ENCODE measurements at regions not wholly inside any gene's neighbourhood (a gene's known extent, or its start where the extent isn't known, plus 50 kb on each side); places are given as distances from the start of the nearest gene placed in this dataset.

DNA sequence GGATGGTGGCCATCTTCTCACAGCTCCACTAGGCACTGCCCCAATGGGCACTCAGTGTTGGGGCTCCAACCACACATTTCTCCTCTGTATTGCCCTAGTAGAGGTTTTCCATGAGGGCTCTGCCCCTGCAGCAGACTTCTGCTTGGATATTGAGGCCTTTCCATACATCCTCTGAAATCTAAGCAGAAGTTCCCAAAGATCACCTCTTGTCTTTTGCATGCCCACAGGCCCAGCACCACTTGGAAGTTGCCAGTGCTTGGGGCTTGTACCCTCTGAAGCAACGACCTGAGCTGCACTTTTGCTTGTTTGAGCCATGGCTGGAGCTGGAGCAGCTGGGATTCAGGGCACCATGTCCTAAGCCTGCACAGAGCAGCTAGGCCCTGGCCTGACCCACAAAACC is 189.1 kb upstream of the EYS start:
- no peak for DNase-seq

- no peak for DNase-seq
These were observed 169.6 kb upstream of the EYS start for GRCh38 chr6:65876668-65877067.

DNA sequence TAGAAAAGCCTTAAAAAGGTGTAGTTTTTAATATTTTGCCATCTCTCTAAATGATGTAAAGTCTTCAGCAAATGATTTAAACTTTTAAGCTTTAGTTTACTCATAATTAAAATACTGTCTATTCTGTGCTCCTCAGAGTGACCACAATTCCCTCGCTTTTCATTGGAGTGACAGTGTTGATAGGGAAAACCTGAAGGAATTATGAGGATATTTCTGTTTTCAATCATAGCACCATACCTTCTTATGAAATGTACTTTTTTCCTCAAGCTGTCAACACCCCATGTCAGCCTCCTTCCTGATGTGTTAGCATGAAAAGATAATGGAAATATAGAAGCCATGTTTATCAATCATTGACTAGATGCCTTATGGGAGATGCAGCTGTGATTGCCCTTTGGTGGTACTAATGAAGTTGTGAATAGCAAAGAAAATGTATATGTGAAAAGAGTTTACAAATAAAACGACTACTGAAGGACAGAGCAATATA is 145.4 kb upstream of the EYS start:
- no peak for DNase-seq

- DNase-seq, result no peak
These were observed 123.1 kb upstream of the EYS start for GRCh38 chr6:65830151-65830550.

GRCh38 chr6:65819152-65819551 is 112.1 kb upstream of the EYS start:
- DNase-seq, result no peak

- no peak for DNase-seq
These were observed 111.5 kb upstream of the EYS start for GRCh38 chr6:65818576-65818975.

GRCh38 chr6:65816991-65817390 is 110.0 kb upstream of the EYS start:
- DNase-seq, result peak; percentile 80

- DNase-seq, result no peak
These were observed 107.0 kb upstream of the EYS start for GRCh38 chr6:65814071-65814470.

DNA sequence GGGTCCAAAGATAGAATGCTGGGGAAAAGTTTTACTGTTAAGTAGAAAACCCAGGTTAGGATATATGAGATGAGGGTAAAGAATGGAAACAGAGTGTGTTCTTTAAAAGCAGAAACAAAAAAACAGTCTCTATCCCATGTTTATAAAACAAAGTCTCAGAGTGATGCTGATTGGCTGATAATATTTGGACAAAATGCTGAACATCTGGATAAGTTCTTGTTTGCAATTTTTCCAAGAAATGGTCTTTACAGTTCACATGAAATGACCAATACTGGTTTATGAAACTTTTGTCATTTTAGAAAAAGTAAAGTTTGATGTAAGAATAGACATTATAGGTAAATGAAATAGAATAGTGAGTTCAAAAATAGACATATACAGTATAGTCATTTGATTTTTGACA is 96.2 kb upstream of the EYS start:
- no peak for DNase-seq

- DNase-seq, result no peak
These were observed 92.4 kb upstream of the EYS start for GRCh38 chr6:65799389-65799788.

DNA sequence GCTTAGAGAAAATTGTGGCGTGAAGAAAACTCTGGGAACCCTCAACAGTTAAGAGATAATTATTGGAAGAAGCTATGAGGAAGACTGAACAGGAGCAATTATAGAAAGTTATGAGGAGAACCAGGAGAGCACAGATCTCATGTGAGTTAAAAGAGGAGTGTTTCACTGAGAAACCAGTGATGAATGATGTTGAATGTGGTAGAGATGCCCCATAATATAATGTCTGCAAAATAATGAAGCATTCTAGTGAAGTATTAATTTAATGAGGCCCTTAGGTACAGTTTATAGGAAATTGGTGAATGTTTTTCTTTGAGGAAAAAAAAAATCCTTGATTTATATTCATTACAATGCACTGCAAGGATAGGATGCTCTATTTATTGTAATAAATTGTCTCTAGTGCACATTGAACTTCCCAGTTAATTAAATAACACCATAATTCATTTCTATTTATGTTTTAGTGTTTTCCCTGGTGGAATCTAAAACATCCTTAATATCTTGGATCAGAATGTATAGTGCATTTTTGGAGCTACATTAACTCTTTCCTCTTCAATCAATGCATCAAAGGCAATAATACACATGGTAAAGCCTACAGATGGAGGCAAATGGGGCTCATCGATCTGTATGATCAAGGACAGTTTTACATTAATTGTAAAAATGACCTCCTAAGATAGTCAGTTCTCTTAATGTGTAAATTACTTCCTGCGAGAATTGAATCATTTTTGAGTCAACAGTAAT is 91.4 kb upstream of the EYS start:
- DNase-seq, result no peak

GRCh38 chr6:65790666-65791065 is 83.6 kb upstream of the EYS start:
- no peak for DNase-seq

DNA sequence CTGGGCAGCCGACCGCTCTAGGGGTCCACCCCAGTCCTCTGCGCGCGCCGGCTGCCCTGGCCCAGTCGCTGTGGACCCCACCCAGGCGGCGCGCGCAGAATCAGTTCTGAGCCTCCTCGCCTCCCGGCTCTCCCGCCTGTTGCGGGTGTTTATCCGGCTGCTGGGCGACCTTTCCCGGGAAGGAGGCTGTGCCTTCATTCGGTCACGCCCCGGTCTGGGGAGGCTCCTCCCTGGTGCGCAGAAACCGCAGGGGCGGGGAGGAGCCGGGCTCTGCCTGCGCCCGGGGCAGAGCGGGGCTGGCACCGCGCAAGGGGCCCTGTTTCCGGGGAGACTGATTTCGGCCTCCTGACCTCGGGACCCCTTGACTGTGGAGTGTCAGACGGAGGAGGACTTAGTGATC is 80.8 kb upstream of the EYS start:
- no peak for DNase-seq

DNA sequence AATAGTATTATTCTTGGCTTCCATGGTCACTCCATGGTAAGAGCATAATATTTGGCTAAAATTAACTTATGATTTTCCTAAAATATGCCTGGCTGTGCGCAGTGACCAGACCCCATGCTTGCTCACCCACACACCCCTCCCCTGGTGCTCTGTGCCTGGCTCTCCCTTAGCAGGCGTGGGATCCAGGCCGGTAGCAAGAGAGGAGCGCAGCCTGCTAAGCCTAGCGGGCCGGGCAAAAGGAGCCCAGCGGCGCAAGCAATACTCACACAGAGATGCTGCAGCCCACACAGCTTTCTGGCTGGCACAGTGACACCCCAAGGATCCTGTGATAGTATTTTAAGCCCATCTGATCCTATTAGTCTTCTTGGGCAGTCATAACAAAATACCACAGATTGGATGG is 79.8 kb upstream of the EYS start:
- no peak for DNase-seq

DNA sequence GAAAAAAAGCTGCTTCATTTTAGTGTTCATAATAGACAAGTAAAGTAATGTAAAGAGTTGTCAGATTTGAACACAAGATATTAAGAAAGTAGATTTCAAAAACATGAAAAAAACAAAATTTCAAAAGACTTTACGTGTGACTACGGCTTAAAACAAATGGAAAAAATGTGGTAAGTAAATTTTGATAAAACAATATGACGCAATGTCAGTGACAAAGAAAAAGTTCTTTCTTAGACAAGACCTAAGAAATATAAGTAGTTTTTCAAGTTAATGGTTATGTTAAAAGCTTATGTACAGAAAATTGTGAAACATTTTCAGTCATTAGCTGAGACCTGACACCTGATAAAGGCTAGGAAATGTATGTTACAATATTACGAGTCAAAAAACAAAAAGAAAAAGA is 73.7 kb upstream of the EYS start:
- DNase-seq, result no peak

DNA sequence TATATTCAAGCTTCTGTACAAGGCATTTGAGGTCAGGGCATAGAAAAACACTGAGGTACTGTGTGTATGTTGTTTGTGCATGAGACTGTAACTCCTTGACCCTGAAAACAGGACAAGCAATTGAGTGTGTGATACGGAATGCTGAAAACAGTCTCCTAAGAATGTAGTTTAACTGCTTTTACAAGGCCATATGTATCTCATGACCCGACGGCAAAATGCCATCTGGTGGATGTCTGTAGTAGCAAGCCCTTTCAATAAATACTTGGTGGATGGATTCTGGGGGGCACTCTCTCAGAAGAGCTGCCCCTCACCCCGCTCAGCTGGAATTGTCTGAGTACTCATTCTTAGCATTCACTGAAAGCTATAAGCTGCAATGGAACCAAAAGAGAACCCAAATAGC is 69.3 kb upstream of the EYS start:
- DNase-seq, result peak; percentile 60

DNA sequence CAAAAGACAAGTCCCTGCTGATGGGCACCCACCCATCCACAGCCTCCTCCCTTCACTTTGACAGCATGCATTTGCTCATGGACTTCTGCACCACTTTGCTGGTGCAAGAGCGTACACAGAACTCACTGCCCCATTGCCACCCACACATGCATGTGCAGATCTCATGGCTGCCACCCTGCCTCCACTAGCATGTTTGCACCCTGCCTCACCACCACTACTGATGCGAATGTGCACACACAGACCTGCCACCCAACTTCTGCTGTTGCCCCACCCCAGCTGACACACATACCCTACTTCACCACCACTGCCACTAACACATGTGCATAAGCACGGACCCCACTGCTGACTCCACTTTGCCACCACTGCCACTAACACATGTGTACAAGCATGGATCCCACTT is 64.9 kb upstream of the EYS start:
- no peak for DNase-seq

GRCh38 chr6:65761890-65762289 is 54.9 kb upstream of the EYS start:
- DNase-seq, result no peak

DNA sequence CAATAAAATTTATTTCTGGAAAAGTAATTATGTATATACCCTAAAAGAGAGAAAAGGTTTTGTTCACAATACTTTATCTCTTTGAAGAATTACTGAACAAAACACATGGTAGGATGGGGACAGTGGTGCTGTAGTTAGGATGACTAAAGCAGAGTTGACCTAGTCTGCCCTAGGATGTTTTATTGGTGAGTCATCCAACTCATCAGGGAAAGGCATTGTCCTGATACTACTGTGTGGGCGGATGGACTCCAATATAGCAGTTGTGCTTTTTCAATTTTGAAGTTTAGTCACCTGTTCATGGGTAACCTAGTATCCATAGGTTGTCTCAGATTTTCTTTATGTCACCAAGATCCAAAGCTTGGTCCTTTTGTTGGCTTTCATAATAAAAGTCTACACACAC is 53.3 kb upstream of the EYS start:
- no peak for DNase-seq
